ENCODE measurements at regions not wholly inside any gene's neighbourhood (a gene's known extent, or its start where the extent isn't known, plus 50 kb on each side); places are given as distances from the start of the nearest gene placed in this dataset.
"Not testable (repeated sequence)": the region's sequence is repeated elsewhere in the genome, so short reads cannot be mapped to it uniquely, and the experiment has no call there.

GRCh38 chr17:63178530-63178929, 212.5 kb downstream of the TANC2 start:
- no peak for DNase-seq (ENCODE audit: low read depth)

DNA sequence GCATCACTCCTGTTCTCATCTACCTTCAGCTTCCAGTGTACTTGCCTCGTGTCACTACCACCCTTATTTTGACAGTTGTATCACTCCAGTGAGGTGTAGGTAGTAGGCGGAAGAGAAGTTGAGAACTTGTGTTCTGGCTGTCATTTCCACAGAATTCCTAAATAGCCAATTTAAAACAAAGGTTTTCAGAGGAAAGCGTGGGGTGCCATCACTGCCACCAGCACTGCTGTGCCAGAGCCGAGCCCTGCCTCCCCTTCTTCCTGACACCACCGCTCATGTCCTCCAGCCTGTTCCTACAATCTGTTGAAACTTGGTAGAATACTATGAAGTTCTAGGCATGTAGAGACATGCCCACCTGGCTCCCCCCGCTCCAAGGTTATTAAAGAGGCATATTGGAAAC, 215.8 kb downstream of the TANC2 start:
- no peak for DNase-seq (ENCODE audit: low read depth)

DNA sequence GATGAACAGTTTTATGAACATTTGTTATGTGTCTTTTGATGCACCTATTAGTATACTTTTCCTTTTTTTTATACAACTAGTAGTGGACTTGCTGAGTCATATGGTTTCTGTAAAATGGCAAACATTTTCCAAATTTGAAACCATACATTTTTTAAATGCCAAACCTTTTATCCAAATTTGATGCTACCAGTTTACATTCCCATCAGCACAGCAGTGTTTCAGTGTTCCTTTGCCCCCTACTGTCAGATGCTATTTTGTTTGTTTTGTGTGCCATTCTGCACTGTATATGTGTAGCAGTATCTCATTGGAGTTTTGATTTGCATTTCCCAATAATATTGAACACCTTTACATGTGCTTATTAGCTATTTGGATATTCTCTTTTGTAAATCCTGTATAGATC, 219.4 kb downstream of the TANC2 start:
- DNase-seq (ENCODE audit: low read depth) = no peak

DNA sequence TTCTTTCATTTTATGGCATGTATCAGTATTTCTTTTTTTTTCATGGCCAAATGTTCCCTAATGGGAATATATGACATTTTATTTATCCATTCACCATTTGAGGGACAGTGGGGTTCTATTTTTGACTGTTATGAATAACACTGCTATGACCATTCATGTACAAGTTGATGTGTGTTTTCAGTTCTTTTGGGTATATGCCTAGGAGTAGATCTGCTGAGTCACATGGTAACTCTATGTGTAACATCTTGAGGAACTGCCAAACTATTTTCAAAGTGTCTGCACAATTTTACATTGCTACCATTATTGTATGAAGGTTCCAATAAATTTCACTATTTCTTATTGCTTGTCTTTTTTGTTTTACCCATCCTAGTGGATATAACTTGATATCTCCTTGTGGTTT, 223.0 kb downstream of the TANC2 start:
- peak; percentile 20 for DNase-seq (ENCODE audit: low read depth)

- DNase-seq (ENCODE audit: low read depth) = no peak
These were observed 223.9 kb downstream of the TANC2 start for GRCh38 chr17:63189930-63190329.

- no peak for DNase-seq (ENCODE audit: low read depth)
These were observed 224.9 kb downstream of the TANC2 start for GRCh38 chr17:63190821-63191370.

GRCh38 chr17:63191610-63192009, 225.6 kb downstream of the TANC2 start:
- no peak for DNase-seq (ENCODE audit: low read depth)

GRCh38 chr17:63193827-63194226, 227.8 kb downstream of the TANC2 start:
- no peak for DNase-seq (ENCODE audit: low read depth)

- no peak for DNase-seq (ENCODE audit: low read depth)
These were observed 230.8 kb downstream of the TANC2 start for GRCh38 chr17:63196772-63197335.

DNA sequence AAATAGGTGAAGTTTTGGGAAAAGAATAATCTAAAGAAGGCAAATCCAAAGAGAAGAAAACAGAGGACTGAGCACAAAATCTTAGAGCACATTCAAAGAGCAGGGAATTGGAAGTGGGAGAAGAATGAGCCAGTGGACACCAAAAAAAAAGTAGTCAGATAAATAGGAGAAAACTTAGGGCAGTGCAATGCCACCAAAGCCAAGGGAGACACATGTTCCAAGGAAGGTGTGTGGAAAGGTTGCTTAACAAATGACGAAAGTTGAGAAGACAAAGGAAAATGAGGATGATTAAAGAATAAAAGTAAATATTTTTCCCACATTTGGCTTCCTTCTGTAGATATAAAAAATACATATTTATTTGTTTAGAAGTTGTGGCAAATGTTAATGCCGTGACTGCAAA, 237.6 kb downstream of the TANC2 start:
- no peak for DNase-seq (ENCODE audit: low read depth)

- no peak for DNase-seq (ENCODE audit: low read depth)
These were observed 224.2 kb downstream of the CYB561 start for GRCh38 chr17:63221939-63222338.

- no peak for DNase-seq (ENCODE audit: low read depth)
These were observed 223.5 kb downstream of the CYB561 start for GRCh38 chr17:63222655-63223054.

- no peak for DNase-seq (ENCODE audit: low read depth)
These were observed 222.7 kb downstream of the CYB561 start for GRCh38 chr17:63223212-63223911.

GRCh38 chr17:63224644-63225043, 221.5 kb downstream of the CYB561 start:
- DNase-seq (ENCODE audit: low read depth) = no peak

GRCh38 chr17:63226720-63227119, 219.4 kb downstream of the CYB561 start:
- DNase-seq (ENCODE audit: low read depth) = not testable (repeated sequence)

- not testable (repeated sequence) for DNase-seq (ENCODE audit: low read depth)
These were observed 215.0 kb downstream of the CYB561 start for GRCh38 chr17:63231015-63231620.

- no peak for DNase-seq (ENCODE audit: low read depth)
These were observed 213.4 kb downstream of the CYB561 start for GRCh38 chr17:63232565-63233310.

- no peak for DNase-seq (ENCODE audit: low read depth)
These were observed 206.0 kb downstream of the CYB561 start for GRCh38 chr17:63240106-63240505.

DNA sequence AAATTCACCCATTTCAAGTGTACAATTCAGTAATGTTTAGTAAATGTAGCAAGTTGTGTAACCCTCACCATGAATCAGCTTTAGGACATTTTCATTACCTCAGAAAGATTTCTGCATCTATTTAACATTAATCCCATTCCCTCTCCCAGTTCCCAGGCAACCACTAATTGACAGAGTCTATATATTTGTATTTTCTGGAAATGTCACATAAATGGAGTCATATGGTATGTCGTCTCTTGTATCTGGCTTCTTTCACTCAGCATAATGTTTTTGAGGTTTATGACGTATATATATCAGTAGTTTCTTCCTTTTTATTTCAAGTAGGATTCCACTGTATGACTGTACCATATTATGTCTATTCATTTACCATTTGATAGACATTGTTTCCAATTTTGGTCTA, 199.8 kb downstream of the CYB561 start:
- DNase-seq (ENCODE audit: low read depth) = no peak

GRCh38 chr17:63247706-63248105, 198.4 kb downstream of the CYB561 start:
- DNase-seq (ENCODE audit: low read depth) = no peak

DNA sequence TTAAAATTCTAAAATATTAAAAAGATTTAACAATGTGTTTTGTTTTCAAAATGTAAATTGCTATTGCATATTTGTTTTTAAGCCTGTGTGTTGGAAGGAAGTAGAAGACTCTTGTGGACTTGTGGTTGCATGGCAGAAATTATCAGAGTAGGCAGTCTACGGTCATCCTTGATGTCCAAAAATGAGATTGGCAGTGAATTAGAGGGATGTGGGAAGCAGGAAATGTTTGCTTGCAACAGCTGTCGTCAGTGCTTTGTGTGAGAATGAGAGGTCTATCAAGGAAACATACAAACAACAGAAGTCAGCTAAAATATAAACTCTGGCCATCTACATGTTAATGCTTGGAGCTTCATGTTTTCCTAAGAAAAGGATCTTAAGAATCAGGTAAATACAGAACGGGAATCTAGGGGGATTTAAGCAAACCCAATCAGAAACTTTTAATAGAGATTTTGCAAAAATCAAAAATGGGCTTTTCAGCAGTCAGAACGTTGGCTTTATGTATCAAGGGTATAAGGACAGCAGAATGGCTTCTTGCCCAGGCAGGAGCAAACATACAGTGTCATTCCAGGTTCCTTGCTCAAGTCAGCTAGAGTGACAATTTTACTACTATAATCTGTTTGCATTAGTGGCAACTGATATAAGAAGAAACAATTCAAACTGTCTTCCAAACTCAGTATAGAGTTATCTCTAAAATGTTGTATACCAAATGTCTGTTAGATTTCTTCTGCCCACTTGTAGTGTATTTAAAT, 196.7 kb downstream of the CYB561 start:
- DNase-seq (ENCODE audit: low read depth) = no peak

DNA sequence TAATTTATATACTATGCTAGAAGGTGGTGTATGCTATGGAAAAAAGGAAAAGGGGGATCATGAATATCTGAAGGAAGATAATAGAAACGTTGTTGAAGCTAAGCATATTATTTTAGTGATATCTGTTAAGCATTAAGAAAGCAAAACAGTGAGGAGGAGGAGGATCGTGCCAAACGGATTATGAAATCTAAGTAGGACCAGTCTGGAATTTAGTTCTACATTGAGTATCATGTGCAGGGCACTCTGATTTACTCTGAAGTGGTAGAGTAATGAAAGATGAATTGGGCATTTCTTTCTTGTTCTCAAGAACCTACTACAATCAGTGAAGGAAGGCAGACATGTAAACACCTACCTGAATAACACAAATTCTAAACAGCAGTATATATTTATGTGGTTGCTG, 195.3 kb downstream of the CYB561 start:
- DNase-seq (ENCODE audit: low read depth) = no peak
